ENCODE measurements at regions not wholly inside any gene's neighbourhood (a gene's known extent, or its start where the extent isn't known, plus 50 kb on each side); places are given as distances from the start of the nearest gene placed in this dataset.

GRCh38 chr15:35304389-35304788, 219.3 kb upstream of the NANOGP8 start:
- TF ChIP-seq, protein P1, sequence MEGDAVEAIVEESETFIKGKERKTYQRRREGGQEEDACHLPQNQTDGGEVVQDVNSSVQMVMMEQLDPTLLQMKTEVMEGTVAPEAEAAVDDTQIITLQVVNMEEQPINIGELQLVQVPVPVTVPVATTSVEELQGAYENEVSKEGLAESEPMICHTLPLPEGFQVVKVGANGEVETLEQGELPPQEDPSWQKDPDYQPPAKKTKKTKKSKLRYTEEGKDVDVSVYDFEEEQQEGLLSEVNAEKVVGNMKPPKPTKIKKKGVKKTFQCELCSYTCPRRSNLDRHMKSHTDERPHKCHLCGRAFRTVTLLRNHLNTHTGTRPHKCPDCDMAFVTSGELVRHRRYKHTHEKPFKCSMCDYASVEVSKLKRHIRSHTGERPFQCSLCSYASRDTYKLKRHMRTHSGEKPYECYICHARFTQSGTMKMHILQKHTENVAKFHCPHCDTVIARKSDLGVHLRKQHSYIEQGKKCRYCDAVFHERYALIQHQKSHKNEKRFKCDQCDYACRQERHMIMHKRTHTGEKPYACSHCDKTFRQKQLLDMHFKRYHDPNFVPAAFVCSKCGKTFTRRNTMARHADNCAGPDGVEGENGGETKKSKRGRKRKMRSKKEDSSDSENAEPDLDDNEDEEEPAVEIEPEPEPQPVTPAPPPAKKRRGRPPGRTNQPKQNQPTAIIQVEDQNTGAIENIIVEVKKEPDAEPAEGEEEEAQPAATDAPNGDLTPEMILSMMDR (IDR thresholded peaks at IDR 0.05; ENCODE audit: insufficient read depth, low read length): no peak
- TF ChIP-seq POLR2AphosphoS5 (IDR thresholded peaks at IDR 0.05; ENCODE audit: low read depth): no peak
- no peak for TF ChIP-seq GABPA (IDR thresholded peaks at IDR 0.05; ENCODE audit: low read depth)

Data from HL-60 (cell line).